ENCODE measurements at regions not wholly inside any gene's neighbourhood (a gene's known extent, or its start where the extent isn't known, plus 50 kb on each side); places are given as distances from the start of the nearest gene placed in this dataset.
"Not testable (repeated sequence)": the region's sequence is repeated elsewhere in the genome, so short reads cannot be mapped to it uniquely, and the experiment has no call there.

GRCh38 chr2:133888107-133888506 is 319.8 kb upstream of the NCKAP5 start:
- no peak for DNase-seq

- no peak for DNase-seq
Measured at GRCh38 chr2:133888621-133889219, 320.5 kb upstream of the NCKAP5 start.

GRCh38 chr2:133892352-133892913 is 324.2 kb upstream of the NCKAP5 start:
- DNase-seq, result no peak

- DNase-seq, result no peak
Measured at GRCh38 chr2:133894429-133894828, 326.2 kb upstream of the NCKAP5 start.

GRCh38 chr2:133897838-133898237 is 329.6 kb upstream of the NCKAP5 start:
- DNase-seq, result not testable (repeated sequence)

GRCh38 chr2:133900909-133901308 is 332.6 kb upstream of the NCKAP5 start:
- DNase-seq, result no peak

GRCh38 chr2:133906396-133906795 is 338.1 kb upstream of the NCKAP5 start:
- no peak for DNase-seq

- no peak for DNase-seq
Measured at GRCh38 chr2:133906926-133907325, 338.7 kb upstream of the NCKAP5 start.

GRCh38 chr2:133908171-133908570 is 339.9 kb upstream of the NCKAP5 start:
- no peak for DNase-seq

GRCh38 chr2:133918141-133918540 is 335.7 kb upstream of the MGAT5 start:
- no peak for DNase-seq

GRCh38 chr2:133919285-133919684 is 334.6 kb upstream of the MGAT5 start:
- DNase-seq, result no peak

- DNase-seq, result no peak
Measured at GRCh38 chr2:133927894-133928293, 326.0 kb upstream of the MGAT5 start.

GRCh38 chr2:133936096-133936495 is 317.8 kb upstream of the MGAT5 start:
- DNase-seq, result no peak

- DNase-seq, result no peak
Measured at GRCh38 chr2:133936601-133937000, 317.3 kb upstream of the MGAT5 start.

- DNase-seq, result no peak
Measured at GRCh38 chr2:133937669-133938068, 316.2 kb upstream of the MGAT5 start.

- no peak for DNase-seq
Measured at GRCh38 chr2:133940134-133940533, 313.7 kb upstream of the MGAT5 start.

- DNase-seq, result no peak
Measured at GRCh38 chr2:133941666-133942065, 312.2 kb upstream of the MGAT5 start.

- DNase-seq, result no peak
Measured at GRCh38 chr2:133942398-133942797, 311.5 kb upstream of the MGAT5 start.

GRCh38 chr2:133943108-133943507 is 310.8 kb upstream of the MGAT5 start:
- DNase-seq, result no peak

- DNase-seq, result no peak
Measured at GRCh38 chr2:133945089-133945488, 308.8 kb upstream of the MGAT5 start.

- no peak for DNase-seq
Measured at GRCh38 chr2:133947057-133947456, 306.8 kb upstream of the MGAT5 start.

- DNase-seq, result no peak
Measured at GRCh38 chr2:133948610-133949290, 305.1 kb upstream of the MGAT5 start.

- DNase-seq, result no peak
Measured at GRCh38 chr2:133949595-133949994, 304.3 kb upstream of the MGAT5 start.

- no peak for DNase-seq
Measured at GRCh38 chr2:133951209-133951608, 302.7 kb upstream of the MGAT5 start.

GRCh38 chr2:133952420-133952819 is 301.5 kb upstream of the MGAT5 start:
- DNase-seq, result no peak
